HG03196 (cell line): ENCODE measurements at regions not wholly inside any gene's neighbourhood (a gene's known extent, or its start where the extent isn't known, plus 50 kb on each side); places are given as distances from the start of the nearest gene placed in this dataset.

Experiments used
- ATAC-seq: cut with Tn5 transposase; IDR thresholded peaks from one replicate; pipeline ENCODE4 v1.9.1; 2021; ENCODE audit not compliant: unreplicated experiment

DNA sequence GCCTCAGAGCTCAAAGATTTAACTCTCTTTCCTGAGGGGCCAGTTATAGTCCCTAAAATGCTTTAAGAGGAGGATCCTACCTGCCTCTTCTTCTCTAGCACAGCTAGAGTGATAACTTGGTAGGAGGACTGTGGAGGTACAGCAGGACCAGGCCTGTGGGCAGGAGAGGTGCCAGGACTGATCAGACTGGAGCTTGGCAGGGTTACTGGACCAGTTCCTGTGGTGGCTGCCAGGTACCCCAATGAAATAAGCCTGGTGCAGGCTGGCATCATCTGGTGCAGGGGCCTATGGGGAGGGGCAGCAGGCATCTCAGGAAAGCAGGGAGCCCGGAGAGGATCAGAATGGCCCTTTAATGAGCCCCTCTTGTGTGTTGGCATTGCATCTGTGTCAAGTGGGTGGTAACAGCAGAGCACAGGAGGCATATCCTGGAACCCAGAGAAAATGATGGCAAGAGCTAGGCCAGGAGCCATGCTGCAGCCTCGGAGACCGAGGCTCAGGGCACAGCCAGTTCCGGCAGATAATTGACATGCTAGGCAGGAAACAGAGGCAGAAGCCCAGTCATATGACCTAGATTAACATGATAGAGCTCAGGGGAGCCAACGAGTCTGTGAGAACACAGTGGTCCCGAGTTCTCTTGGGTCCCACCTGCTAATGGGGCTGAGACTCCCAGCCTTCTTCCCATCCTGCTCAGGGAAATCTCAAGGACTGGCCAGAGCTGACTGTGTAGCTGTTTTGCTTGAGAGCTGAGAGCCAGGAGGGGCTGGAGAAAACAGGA is 187.5 kb upstream of the ZBED5 start:
- ATAC-seq = no peak

DNA sequence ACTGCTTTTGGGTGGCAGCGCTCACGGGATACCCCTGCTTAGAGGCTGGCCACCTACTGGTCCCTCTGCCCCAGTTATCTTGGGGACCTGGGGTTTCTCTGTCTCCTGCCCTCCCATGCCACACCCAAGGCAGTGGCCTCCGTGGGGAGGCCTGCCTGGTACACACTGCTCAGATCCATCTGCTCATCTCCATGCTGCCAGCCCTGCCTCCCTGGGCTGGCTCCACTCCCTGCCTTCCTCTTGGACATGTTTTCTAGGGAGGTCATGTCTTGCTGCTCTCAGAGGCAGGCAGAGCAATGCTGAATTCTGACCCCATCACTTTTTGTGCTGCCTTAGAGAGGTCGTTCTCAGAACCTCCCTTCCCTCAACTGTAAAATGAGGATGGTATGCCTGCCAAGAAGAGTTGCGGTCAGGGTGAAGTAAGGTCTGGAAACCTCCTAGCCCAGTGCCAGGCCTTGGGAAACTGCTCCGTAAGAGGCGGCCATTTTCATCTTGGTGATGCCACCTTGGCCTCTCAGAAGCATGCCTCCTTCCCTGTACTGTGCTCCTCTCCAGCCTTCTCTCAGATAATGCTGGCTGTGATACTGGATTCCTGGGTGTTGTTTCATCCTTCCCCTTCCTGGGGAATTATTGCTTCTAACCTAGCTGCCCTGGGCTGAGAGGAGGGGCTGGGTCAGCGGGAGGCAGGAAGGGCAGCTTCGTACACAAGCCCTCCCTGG is 186.4 kb upstream of the ZBED5 start:
- no peak for ATAC-seq

DNA sequence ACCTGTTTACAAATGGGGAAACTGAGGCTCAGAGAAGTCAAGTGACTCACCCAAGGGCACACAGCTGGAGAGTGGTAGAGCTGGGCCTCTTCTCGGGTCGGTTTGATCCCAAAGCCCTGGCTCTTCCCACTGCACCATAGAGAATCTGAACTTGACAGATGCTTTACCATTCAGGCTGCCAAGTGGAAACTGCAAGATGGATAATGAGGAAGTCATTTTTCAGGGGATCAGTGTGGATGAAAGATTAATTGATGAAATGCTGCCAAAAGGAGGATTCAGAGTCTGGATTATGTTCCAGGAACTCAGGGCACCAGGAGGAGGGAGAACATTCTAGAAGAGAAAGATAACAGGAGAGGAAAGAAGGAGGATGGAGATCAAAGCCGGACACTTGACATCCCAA is 185.9 kb upstream of the ZBED5 start:
- ATAC-seq = no peak

GRCh38 chr11:11039208-11039965 is 181.5 kb upstream of the ZBED5 start:
- no peak for ATAC-seq

DNA sequence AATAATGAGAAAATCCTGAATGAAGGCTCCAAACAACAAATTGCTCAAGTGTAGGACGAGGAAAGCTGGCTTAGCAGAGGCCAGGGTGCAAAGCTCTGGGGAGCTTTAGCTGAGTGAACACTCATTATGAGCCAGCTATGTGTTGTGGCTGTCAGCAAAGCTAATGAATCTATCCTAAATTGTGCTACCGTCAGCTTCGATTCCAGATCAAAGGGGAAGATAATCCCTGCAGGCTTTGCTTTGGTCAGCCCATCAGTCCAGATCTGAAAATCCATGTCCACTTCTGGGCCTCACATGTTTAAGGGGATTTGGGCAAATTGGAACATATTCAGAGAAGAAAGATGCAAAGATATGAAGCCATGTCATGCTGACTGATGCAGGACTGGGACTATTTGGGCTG is 180.9 kb upstream of the ZBED5 start:
- ATAC-seq = no peak

- ATAC-seq = no peak
Observed at GRCh38 chr11:11038352-11038751, 180.5 kb upstream of the ZBED5 start.

GRCh38 chr11:11036848-11037732 is 179.2 kb upstream of the ZBED5 start:
- ATAC-seq = no peak

DNA sequence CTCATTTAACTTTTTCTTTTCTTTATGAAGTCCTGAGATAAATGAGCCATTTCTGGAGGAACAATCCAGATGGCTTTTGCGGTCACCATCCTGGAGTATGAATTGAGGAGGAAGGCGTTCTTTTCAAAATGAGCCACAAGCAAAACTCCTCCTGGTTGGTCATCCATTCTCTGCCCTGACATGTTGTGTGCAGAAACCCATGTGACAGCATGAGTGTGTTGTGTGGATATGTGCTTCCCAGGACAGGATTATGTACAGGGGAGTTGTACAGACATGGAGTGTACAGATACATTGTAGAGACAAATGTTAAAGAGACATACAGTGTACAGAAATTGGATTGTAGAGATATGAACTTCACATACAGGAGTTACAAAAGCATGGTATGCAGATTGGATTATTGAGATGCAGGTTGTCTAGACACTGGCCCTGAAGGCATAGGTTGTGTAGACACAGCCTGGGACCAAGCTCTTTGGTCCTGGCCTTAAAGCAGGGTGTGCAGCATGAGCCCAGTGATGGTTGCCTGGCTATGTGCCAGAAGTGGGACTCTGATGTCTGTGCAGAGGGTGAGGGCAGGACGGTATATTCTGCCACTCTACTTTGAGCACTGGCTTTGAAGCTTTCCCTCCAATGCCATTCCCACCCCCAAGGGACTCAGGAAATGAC is 178.5 kb upstream of the ZBED5 start:
- ATAC-seq = no peak

- ATAC-seq = no peak
Observed at GRCh38 chr11:11035331-11035730, 177.5 kb upstream of the ZBED5 start.

DNA sequence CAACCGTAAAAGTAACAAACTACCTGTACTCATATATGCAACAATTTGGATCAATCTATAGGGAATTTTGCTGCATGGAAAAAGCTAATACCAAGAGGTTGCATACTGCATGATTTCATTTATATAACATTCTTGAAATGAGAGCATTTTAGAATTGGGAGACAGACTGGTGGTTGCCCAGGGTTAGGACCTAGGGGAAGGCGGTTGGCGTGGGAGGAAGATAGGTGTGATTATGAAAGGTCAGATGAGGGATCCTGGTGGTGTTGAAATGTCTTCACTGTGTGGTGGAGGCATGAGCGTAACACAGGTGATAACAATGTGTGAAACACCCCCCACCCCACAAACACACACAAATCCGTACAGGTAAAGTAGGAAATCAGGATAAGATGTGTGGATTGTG is 176.6 kb upstream of the ZBED5 start:
- no peak for ATAC-seq

DNA sequence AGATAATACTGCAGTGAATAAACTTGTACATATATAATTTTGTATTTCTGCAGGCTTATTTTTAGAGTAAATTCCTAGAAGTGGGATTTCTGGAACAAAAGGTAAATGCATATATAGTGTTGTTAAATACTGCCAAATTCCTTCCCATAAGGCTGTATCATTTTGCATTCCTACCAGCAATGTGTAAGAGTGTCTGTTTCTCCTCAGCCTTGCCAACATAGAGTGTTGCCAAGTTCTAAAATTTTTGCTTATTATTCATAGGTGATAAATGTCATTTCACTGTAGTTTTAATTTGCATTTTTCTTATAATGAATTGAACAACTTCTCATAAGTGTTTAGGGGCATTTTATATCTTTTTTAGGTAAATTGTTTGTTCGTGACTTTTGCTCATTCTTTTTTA is 174.2 kb upstream of the ZBED5 start:
- ATAC-seq = no peak

DNA sequence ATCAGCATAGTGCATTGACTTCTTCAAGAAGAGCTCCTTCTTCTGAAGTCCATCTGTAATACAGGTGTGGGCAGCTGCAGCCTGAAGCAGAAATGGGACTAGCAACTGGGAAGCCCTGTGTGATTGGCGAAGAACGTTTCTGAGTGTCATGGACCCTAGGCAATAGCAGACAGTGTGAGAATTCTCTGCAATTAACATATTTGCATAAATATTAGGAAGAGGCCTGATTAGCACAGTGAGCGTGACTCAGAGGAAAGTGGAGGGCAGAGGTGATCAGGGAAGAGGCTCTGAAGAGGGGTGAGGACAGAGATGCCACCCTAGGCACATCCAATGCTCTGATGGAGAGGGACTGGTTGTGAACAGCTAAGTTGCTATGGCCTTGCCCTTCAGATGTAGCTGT is 171.2 kb upstream of the ZBED5 start:
- no peak for ATAC-seq

DNA sequence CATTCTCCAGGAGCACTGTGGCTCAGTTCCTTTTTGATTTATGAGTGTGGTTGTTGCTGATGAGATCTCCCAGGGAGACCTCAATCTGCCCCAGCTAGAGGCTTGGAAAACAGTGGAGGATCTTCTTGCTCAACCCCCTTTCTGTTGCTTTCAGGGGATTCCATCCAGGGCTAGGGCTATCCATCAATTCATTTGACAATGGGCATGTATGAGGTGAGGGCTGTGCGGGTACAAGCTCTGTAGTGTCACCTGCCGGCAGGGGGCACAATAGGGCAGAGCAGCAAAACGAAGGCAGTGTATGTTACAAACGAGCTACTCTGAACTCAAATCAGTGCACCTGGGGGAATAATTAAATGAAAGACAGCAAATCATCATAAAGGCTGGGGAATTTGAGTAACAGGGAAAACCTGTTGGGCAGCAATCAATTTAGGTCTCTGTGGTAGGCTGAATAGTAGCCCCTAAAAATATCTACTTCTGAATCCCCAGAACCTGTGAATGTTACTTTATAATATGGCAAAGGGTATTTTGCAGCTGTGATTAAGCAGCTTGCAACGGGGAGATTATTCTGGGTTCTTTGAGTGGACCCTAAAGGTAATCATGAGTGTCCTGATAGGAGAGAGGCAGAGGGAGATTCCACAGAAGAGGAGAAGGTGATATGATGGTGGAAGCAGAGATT is 170.3 kb upstream of the ZBED5 start:
- peak; percentile 58 for ATAC-seq

DNA sequence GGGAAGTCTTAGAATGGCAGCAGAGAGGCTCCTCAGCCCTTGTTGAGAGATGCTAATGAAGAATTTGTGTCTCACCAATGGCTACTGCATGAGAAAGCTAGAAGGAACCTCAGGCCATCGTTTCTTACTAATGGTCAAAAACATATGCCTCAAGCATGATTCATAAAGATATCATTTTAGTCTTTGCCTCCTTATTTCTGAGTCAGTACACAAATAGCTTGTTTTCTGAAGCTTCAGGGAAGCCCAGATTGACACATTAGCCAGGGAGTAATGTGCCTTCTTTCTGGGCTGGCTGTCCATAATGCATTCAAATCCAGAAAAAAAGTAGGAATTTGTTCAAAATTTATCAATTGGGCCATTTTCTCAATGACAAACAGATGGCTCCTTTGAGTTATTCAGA is 169.4 kb upstream of the ZBED5 start:
- ATAC-seq = no peak

DNA sequence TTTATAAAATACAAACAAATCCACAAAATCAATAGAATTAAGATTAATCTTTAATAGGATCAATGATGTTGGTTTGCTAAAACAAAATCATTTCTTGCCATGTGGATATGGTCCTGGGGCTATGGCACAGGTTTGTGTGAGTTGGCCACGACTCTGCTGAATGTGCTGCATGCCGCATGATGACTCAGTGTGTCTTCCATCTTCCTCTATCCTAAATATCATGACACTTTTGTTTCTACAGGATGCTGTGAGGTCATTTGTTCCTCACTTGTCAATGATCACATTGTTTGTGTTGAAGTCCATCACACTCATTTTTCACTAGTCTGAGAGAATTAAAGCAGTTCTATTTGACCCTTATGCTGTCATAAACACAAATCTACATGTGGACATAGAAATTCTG is 167.2 kb upstream of the ZBED5 start:
- no peak for ATAC-seq

DNA sequence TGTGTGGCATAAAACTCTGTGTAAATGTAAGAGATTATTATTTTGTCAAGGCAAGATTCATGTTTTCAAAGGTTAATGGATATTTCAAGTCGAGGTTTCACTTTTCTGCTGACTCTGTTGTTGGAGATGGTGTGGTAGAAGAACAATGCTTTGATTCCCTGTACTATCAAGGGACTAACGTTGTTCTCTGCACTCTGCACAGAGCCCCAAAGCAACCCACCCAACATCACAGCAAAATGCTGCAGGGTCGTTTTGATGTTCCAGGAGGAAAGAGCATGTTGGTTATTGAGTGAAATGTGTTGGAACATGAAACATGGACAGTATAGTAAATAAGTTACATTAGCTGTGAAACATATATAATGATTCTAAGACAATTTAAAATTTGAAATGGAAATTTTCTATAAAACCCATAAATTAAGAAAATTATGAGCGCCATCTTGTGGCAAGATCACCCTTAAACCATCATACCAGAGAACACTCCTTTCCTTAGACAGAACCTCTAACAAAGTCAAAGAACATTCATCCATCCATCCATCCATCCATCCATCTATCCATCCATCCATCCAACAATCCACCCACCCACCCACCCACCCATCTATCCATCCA is 164.4 kb upstream of the ZBED5 start:
- ATAC-seq = no peak

DNA sequence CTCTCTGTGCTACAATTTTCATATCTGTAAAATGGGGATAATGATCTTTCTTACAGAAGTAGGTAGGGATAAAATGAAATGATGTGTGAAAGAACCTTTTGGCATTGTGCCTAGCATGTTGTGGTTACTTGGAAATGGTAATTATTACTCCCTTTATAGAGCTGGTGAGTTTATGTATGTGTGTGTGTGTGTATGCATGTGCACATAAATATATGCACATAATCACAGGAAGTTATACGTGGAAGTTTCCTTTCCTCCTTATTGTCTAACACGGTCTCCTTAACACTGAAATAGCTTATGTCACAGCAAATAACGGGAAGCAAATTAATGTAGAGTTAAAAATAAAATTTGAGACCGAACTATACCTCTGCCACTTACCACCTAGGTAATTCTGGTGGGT is 163.7 kb upstream of the ZBED5 start:
- no peak for ATAC-seq

GRCh38 chr11:11020747-11021149 is 162.9 kb upstream of the ZBED5 start:
- ATAC-seq = no peak

DNA sequence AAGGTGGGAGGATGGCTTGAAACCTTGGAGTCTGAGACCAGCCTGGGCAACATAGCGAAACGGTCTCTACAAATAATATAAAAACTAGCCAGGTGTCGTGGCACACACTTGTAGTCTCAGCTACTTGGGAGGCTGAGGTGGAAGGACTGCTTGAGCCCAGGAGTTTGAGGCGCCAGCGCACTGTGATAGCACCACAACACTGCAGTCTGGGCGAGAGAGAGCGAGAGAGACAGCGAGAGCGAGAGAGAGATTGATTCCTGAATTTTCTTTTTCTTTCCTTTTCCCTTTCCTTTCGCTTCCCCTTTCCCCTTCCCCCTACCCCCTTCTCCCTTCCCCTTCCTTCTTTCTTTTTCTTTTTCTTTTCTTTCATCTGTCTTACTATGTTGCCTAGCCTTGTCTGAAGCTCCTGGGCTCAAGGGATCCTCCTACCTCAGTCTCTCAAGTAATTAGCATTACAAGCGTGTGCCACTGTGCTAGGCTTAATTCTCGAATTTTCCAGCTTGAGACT is 162.4 kb upstream of the ZBED5 start:
- ATAC-seq = no peak
